ENCODE measurements at regions not wholly inside any gene's neighbourhood (a gene's known extent, or its start where the extent isn't known, plus 50 kb on each side); places are given as distances from the start of the nearest gene placed in this dataset.

DNA sequence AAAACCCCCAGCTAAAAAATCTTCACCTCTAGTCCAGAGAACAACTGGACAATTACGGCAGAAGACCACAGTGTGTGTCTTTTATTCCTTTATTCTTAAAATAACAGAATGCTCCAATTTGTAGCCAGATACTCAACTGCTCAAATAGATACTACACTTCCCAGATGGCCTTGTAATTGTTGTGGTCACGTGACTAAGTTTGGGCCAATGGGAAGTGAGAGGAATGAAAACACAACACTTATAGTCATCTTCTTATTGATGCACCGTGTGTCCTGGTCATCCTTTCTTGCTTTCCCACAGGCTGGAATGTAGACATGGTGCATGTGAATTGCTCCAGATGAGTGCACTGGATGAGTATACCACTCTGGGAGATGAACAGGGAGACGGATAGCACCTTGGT, 145.1 kb downstream of the CDC42EP3 start:
- peaks cover 13% of the 10 kb centered on the region for H3K4me1 ChIP-seq (ENCODE audit: low read depth)
- no peaks in the 10 kb centered on the region for H3K36me3 ChIP-seq
- TF ChIP-seq, protein P1, sequence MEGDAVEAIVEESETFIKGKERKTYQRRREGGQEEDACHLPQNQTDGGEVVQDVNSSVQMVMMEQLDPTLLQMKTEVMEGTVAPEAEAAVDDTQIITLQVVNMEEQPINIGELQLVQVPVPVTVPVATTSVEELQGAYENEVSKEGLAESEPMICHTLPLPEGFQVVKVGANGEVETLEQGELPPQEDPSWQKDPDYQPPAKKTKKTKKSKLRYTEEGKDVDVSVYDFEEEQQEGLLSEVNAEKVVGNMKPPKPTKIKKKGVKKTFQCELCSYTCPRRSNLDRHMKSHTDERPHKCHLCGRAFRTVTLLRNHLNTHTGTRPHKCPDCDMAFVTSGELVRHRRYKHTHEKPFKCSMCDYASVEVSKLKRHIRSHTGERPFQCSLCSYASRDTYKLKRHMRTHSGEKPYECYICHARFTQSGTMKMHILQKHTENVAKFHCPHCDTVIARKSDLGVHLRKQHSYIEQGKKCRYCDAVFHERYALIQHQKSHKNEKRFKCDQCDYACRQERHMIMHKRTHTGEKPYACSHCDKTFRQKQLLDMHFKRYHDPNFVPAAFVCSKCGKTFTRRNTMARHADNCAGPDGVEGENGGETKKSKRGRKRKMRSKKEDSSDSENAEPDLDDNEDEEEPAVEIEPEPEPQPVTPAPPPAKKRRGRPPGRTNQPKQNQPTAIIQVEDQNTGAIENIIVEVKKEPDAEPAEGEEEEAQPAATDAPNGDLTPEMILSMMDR (IDR thresholded peaks at IDR 0.05; ENCODE audit: low read depth, low read length) = no peak
- no peak for DNase-seq (ENCODE audit: low read depth in 1 of 2, low spot score in 1 of 2)
- no peak overlapping the region for H3K27ac ChIP-seq
- no peaks in the 10 kb centered on the region for H3K27me3 ChIP-seq
- no peak overlapping the region for H3K4me3 ChIP-seq
- no peaks in the 10 kb centered on the region for H3K9me3 ChIP-seq (ENCODE audit: low read depth)

DNA sequence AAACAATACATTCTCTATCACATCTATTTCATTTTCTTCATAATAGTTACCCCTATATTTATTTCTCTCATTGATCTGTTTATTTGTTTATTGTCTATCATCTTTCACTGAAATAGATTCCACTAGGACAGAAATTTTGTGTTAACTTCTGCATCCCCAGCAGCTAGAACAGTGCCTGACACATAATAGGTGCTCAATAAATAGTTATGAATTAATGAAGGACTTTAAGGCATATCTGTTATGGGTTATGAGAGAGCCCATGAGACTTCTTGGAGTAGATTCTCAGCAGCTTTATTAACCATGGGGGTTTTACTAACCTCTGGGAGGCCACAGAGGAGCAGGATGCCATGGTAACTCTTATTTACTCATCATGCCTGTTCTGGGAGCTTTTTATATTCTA, 144.6 kb downstream of the CDC42EP3 start:
- Histone ChIP-seq H3K4me3 (no peak overlapping the region), H3K9me3 (ENCODE audit: low read depth) (no peaks in the 10 kb centered on the region), H3K27me3 (no peaks in the 10 kb centered on the region), H3K4me1 (ENCODE audit: low read depth) (peaks cover 13% of the 10 kb centered on the region), H3K27ac (no peak overlapping the region), H3K36me3 (no peaks in the 10 kb centered on the region)
- no peak for DNase-seq (ENCODE audit: low read depth in 1 of 2, low spot score in 1 of 2)
- TF ChIP-seq, protein P1 (IDR thresholded peaks at IDR 0.05; ENCODE audit: low read depth, low read length) = no peak

DNA sequence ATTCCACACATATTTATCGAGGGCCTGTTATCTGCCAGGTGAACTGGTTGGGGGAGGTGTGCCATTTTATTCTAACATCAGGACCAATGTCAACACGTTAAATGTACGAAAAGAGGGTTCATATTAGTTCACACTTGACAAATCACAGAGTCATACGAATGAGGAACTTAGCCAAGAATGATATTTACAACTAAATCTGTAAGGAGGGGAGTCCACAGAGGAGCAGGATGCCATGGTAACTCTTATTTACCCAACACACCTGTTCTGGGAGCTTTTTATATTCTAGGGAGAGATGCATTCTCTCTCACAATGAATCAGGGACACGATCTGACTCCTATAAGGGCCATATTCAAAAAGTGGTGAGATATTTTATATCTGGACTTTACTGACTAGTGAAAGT, 144.1 kb downstream of the CDC42EP3 start:
- no peaks in the 10 kb centered on the region for H3K27me3 ChIP-seq
- H3K4me1 ChIP-seq (ENCODE audit: low read depth) = peaks cover 13% of the 10 kb centered on the region
- DNase-seq (ENCODE audit: low read depth in 1 of 2, low spot score in 1 of 2) = no peak
- TF ChIP-seq, protein P1 (IDR thresholded peaks at IDR 0.05; ENCODE audit: low read depth, low read length) = no peak
- no peak overlapping the region for H3K4me3 ChIP-seq
- no peaks in the 10 kb centered on the region for H3K36me3 ChIP-seq
- H3K9me3 ChIP-seq (ENCODE audit: low read depth) = no peaks in the 10 kb centered on the region
- H3K27ac ChIP-seq = no peak overlapping the region

DNA sequence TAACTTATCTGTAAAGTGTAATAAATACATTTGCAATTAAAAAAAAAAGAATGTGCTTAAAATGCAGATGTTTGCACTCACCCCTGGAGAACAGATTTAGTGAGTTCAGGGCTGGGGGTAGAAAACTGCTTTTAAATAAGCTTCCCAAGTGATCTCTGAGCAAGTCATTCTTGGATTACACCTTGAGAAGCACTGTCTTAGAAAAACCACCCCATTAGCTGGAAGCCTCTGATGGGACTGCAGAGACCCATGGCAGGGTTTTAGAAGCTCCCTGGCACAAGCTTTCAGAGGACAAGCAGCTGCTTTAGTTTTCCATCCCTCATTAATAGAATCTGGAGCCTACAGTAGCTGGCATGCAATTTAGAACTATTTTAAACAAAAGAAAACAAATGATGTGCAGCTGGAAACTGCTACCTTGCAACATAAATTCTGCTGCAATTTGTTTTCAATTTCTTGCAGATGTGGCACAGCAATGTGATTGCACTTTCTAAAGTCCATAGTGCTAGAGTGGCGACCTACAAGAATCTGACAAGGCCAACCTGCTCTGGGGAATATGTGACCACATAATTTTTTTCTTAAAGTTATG, 141.5 kb downstream of the CDC42EP3 start:
- Histone ChIP-seq H3K27ac (no peak overlapping the region), H3K27me3 (no peaks in the 10 kb centered on the region), H3K36me3 (no peaks in the 10 kb centered on the region), H3K4me1 (ENCODE audit: low read depth) (no peaks in the 10 kb centered on the region), H3K9me3 (ENCODE audit: low read depth) (no peaks in the 10 kb centered on the region), H3K4me3 (no peak overlapping the region)
- DNase-seq (ENCODE audit: low read depth in 1 of 2, low spot score in 1 of 2) = no peak
- TF ChIP-seq, protein P1 (IDR thresholded peaks at IDR 0.05; ENCODE audit: low read depth, low read length) = no peak

DNA sequence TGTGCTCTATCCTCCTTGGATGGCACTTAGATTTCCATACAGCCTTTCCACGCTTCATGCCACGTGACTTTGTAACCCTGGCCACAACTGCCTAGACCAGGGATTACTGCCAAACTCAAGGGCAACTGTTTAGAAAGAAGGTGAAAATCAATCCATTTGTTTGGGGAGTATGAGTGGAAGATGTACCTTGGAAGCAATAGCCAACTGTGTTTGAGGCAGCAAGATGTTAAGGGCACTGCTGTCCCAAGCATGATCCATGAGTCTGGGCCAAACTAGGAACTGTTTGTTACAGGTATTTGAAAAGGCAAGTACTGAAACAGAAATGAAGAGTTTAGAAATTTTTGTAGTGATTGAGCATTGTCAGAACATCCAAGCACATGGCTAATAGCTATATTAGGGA, 138.9 kb downstream of the CDC42EP3 start:
- Histone ChIP-seq H3K36me3 (no peaks in the 10 kb centered on the region), H3K27me3 (no peaks in the 10 kb centered on the region), H3K4me3 (no peak overlapping the region), H3K27ac (no peak overlapping the region), H3K4me1 (ENCODE audit: low read depth) (no peaks in the 10 kb centered on the region), H3K9me3 (ENCODE audit: low read depth) (no peaks in the 10 kb centered on the region)
- TF ChIP-seq, protein P1 (IDR thresholded peaks at IDR 0.05; ENCODE audit: low read depth, low read length) = no peak
- no peak for DNase-seq (ENCODE audit: low read depth in 1 of 2, low spot score in 1 of 2)

DNA sequence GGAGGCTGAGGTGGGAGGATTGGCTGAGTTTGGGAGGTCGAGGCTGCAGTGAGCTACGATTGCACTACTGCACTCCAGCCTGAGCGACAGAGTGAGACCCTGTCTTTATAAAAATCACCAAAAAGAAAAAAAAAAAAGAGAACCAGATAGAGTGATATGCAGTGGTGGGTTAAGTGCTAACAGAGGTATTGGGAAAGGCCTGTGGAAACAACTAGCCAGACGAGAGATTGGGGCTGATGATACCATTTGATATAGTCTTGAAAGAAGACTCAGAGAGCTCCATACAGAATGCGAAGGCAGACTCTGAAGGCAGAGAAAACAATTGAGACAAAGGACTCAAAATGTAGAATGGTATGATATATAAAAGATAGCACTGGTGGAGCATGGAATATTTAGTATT, 134.1 kb downstream of the CDC42EP3 start:
- no peak for DNase-seq (ENCODE audit: low read depth in 1 of 2, low spot score in 1 of 2)
- Histone ChIP-seq H3K4me1 (ENCODE audit: low read depth) (no peaks in the 10 kb centered on the region), H3K9me3 (ENCODE audit: low read depth) (no peaks in the 10 kb centered on the region), H3K27ac (no peak overlapping the region), H3K4me3 (no peak overlapping the region), H3K36me3 (no peaks in the 10 kb centered on the region), H3K27me3 (no peaks in the 10 kb centered on the region)
- TF ChIP-seq, protein P1 (IDR thresholded peaks at IDR 0.05; ENCODE audit: low read depth, low read length) = no peak

Measured in cardiac muscle cell (in vitro differentiated cells and primary cell).